A549 (cell line): ENCODE measurements at regions not wholly inside any gene's neighbourhood (a gene's known extent, or its start where the extent isn't known, plus 50 kb on each side); places are given as distances from the start of the nearest gene placed in this dataset.

ENCODE experiments used
- ATAC-seq, 2 experiments: fragments of 200-7000 bp in 1 of 2; fragments of >200 bp in 1 of 2; cut with Nextera tagmentation in 1 of 2; cut with Tn5 transposase in 1 of 2; 3 replicates each; pipeline versions ENCODE4 v1.8.0 to v1.9.1; 2018 to 2020; ENCODE audit warnings: mild to moderate bottlenecking in 1 of 2, moderate library complexity in 1 of 2
- CTCF ChIA-PET: fragments of 300-600 bp; sonication (Branson Sonifier 250); formaldehyde crosslinking; extraction: SDS; loops from one replicate; lab custom pipeline; 2021; ENCODE audit warnings: antibody characterized with exemption, inconsistent platforms; lab: Yijun Ruan, JAX
- POLR2A ChIA-PET: fragments of 350-600 bp; formaldehyde crosslinking; extraction: SDS; loops from one replicate; lab custom pipeline; 2021; ENCODE audit warnings: antibody characterized with exemption, inconsistent platforms; lab: Yijun Ruan, JAX
- DNase-seq, 2 experiments: peaks; one replicate each; pipeline versions ENCODE4 v3.0.0 to v3.0.0-alpha.2; 2011 to 2016; ENCODE audit warnings: low read depth in 1 of 2, low spot score in 1 of 2
- FAIRE-seq: peaks from 2 replicates; lab custom pipeline; 2011; peaks lifted over from hg19 to GRCh38; lab: Jason Lieb, UNC
- H3K27ac ChIP-seq, 2 experiments: fragments of >200 bp; sonication (Bioruptor Twin); formaldehyde crosslinking; 3 replicates each; pipeline ENCODE4 v1.5.1; 2016 to 2017
- H3K4me1 ChIP-seq: fragments of >200 bp; sonication (Bioruptor Twin); formaldehyde crosslinking; 3 replicates; pipeline ENCODE4 v1.6.1; 2016
- H3K4me2 ChIP-seq: fragments of >200 bp; sonication (Bioruptor Twin); formaldehyde crosslinking; 3 replicates; pipeline ENCODE4 v1.6.1; 2016
- H3K4me3 ChIP-seq: fragments of >200 bp; sonication (Bioruptor Twin); formaldehyde crosslinking; 3 replicates; pipeline ENCODE4 v1.5.1; 2016
- H3K9me3 ChIP-seq: fragments of >200 bp; sonication (Bioruptor Twin); formaldehyde crosslinking; 3 replicates; pipeline ENCODE4 v1.6.1; 2016
- ATOH8 ChIP-seq: fragments of 250-450 bp; sonication (Bioruptor Pico); IDR thresholded peaks from 2 replicates; pipeline ENCODE4 v1.5.0; 2020; ENCODE audit warnings: low read depth, mild to moderate bottlenecking, moderate library complexity
- BHLHE40 ChIP-seq: IDR thresholded peaks from 2 replicates; pipeline ENCODE4 v1.6.1; 2012; ENCODE audit warnings: low read depth, low read length, inconsistent platforms
- CBX2 ChIP-seq: fragments of 200-600 bp; sonication (generic); IDR thresholded peaks from 2 replicates; pipeline ENCODE4 v1.6.1; 2016; ENCODE audit warnings: low read depth, mild to moderate bottlenecking, borderline replicate concordance
- CEBPB ChIP-seq, 2 experiments: fragments of >200 bp in 1 of 2; sonication (Bioruptor Twin) in 1 of 2; formaldehyde crosslinking in 1 of 2; IDR thresholded peaks; 2 replicates each; pipeline ENCODE4 v1.6.1; 2012 to 2016
- GATA3 ChIP-seq: IDR thresholded peaks from 2 replicates; pipeline ENCODE4 v1.6.1; 2012; ENCODE audit warnings: borderline replicate concordance
- JUN ChIP-seq, 2 experiments: fragments of >200 bp; sonication (Bioruptor Twin); formaldehyde crosslinking; IDR thresholded peaks; 2 replicates in 1 of 2; 3 replicates in 1 of 2; pipeline ENCODE4 v1.6.1; 2016 to 2017
- KDM5A ChIP-seq: fragments of 200-600 bp; sonication (generic); IDR thresholded peaks from 2 replicates; pipeline ENCODE4 v1.6.1; 2016; ENCODE audit warnings: antibody characterized with exemption, mild to moderate bottlenecking
- PHF8 ChIP-seq: fragments of 200-600 bp; sonication (generic); IDR thresholded peaks from 2 replicates; pipeline ENCODE4 v1.6.1; 2016; ENCODE audit warnings: low read depth, mild to moderate bottlenecking, antibody characterized with exemption, moderate library complexity, borderline replicate concordance
- POLR2AphosphoS2 ChIP-seq: conservative IDR thresholded peaks from 2 replicates; pipeline ENCODE4 v1.6.1; 2012; ENCODE audit warnings: low read length, improper control_type of control experiment, inconsistent platforms
- RAD21 ChIP-seq, 2 experiments: fragments of >200 bp in 1 of 2; sonication (Bioruptor Twin) in 1 of 2; formaldehyde crosslinking in 1 of 2; IDR thresholded peaks in 1 of 2; conservative IDR thresholded peaks in 1 of 2; 2 replicates in 1 of 2; 3 replicates in 1 of 2; pipeline ENCODE4 v1.6.1; 2012 to 2018; ENCODE audit warnings: inconsistent platforms in 1 of 2
- REST ChIP-seq: fragments of 200-600 bp; sonication (generic); IDR thresholded peaks from 2 replicates; pipeline ENCODE4 v1.6.1; 2016; ENCODE audit warnings: antibody characterized with exemption, mild to moderate bottlenecking, moderate library complexity
- SREBF2 ChIP-seq: fragments of 450-650 bp; IDR thresholded peaks from 2 replicates; pipeline ENCODE4 v1.6.1; 2014; ENCODE audit warnings: mild to moderate bottlenecking, moderate library complexity
- TFCP2L1 ChIP-seq: fragments of 250-450 bp; sonication (Bioruptor Pico); IDR thresholded peaks from 2 replicates; pipeline ENCODE4 v1.5.0; 2021; ENCODE audit warnings: mild to moderate bottlenecking
- USF2 ChIP-seq: fragments of 450-650 bp; IDR thresholded peaks from 2 replicates; pipeline ENCODE4 v1.6.1; 2014; ENCODE audit warnings: antibody characterized with exemption
- ZNF302 ChIP-seq: fragments of 250-450 bp; sonication (Bioruptor Pico); IDR thresholded peaks from 2 replicates; pipeline ENCODE4 v1.9.0; 2021; ENCODE audit warnings: inconsistent platforms, mild to moderate bottlenecking, moderate library complexity
- ZSCAN20 ChIP-seq: fragments of 250-450 bp; sonication (Bioruptor Pico); IDR thresholded peaks from 2 replicates; pipeline ENCODE4 v1.8.0; 2022; ENCODE audit warnings: mild to moderate bottlenecking, moderate library complexity
- WGBS: methylation state at CpG from one replicate; pipeline ENCODE4 v1.1.6; 2017; ENCODE audit errors: missing lambda C conversion rate; 5-methylcytosine and 5-hydroxymethylcytosine counted together
- TF ChIP-seq, protein P1 (sequence below): fragments of >200 bp; sonication (Bioruptor Twin); formaldehyde crosslinking; IDR thresholded peaks from 2 replicates; pipeline ENCODE4 v1.6.1; 2016

GRCh38 chr14:98368221-98368620, 903.8 kb downstream of the BCL11B start:
- 9% methylated on average over 1 of the region's 1 CpG for WGBS
- H3K27ac ChIP-seq, result no peak overlapping the region
- no peak for ATAC-seq
- H3K4me3 ChIP-seq, result no peak overlapping the region
- TF ChIP-seq ZSCAN20 (no peak), ATOH8 (CRISPR knock-in tag) (no peak)
- POLR2A ChIA-PET, result no interaction called here
- CTCF ChIA-PET, result no interaction called here
- H3K4me1 ChIP-seq, result no peaks in the 10 kb centered on the region
- no peak for FAIRE-seq
- no peaks in the 10 kb centered on the region for H3K9me3 ChIP-seq
- DNase-seq, result no peak
- no peak overlapping the region for H3K4me2 ChIP-seq

GRCh38 chr14:98368916-98369315, 903.1 kb downstream of the BCL11B start:
- Histone ChIP-seq H3K4me1 (no peaks in the 10 kb centered on the region), H3K27ac (no peak overlapping the region), H3K9me3 (no peaks in the 10 kb centered on the region), H3K4me2 (no peak overlapping the region), H3K4me3 (no peak overlapping the region)
- no peak for FAIRE-seq
- no peak for TF ChIP-seq KDM5A
- TF ChIP-seq ZNF302 (CRISPR knock-in tag), result no peak
- TF ChIP-seq REST, result no peak
- TF ChIP-seq GATA3, result no peak
- no peak for TF ChIP-seq CBX2
- TF ChIP-seq BHLHE40, result no peak
- TF ChIP-seq ATOH8 (CRISPR knock-in tag), result no peak
- no peak for TF ChIP-seq SREBF2
- no peak for TF ChIP-seq TFCP2L1 (CRISPR knock-in tag)
- TF ChIP-seq, protein P1, sequence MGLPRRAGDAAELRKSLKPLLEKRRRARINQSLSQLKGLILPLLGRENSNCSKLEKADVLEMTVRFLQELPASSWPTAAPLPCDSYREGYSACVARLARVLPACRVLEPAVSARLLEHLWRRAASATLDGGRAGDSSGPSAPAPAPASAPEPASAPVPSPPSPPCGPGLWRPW, result no peak
- no peak for TF ChIP-seq POLR2AphosphoS2
- no peak for TF ChIP-seq JUN (IDR thresholded peaks at IDR 0.05)
- TF ChIP-seq USF2, result no peak
- no peak for TF ChIP-seq PHF8
- no peak for TF ChIP-seq CEBPB (IDR thresholded peaks at IDR 0.05)
- WGBS, result 27% methylated on average over 3 of the region's 3 CpGs
- no peak for DNase-seq
- CTCF ChIA-PET, result no interaction called here
- POLR2A ChIA-PET, result no interaction called here
- no peak for ATAC-seq

- ATAC-seq, result no peak
- POLR2A ChIA-PET, result no interaction called here
Measured at GRCh38 chr14:98369344-98369743, 902.7 kb downstream of the BCL11B start.

More at GRCh38 chr14:98369344-98369743, 902.7 kb downstream of the BCL11B start:
- no peaks in the 10 kb centered on the region for H3K4me1 ChIP-seq
- H3K4me2 ChIP-seq, result no peak overlapping the region
- no peak for FAIRE-seq
- WGBS, result 3% methylated on average over 2 of the region's 2 CpGs
- CTCF ChIA-PET, result no interaction called here
- no peak overlapping the region for H3K4me3 ChIP-seq
- no peak for DNase-seq
- no peaks in the 10 kb centered on the region for H3K9me3 ChIP-seq
- TF ChIP-seq RAD21 (conservative IDR thresholded peaks at IDR 0.05 in 1 of 2, IDR thresholded peaks at IDR 0.05 in 1 of 2), result no peak
- H3K27ac ChIP-seq, result no peak overlapping the region
